Stimulated activated CD4-positive, alpha-beta T cell treated with anti-CD3 and anti-CD28 coated beads, Interleukin-1b, Interleukin-23, amount 100 ng/mL, for 1 hour (primary cell): ENCODE measurements at regions not wholly inside any gene's neighbourhood (a gene's known extent, or its start where the extent isn't known, plus 50 kb on each side); places are given as distances from the start of the nearest gene placed in this dataset.
"Not testable (repeated sequence)": the region's sequence is repeated elsewhere in the genome, so short reads cannot be mapped to it uniquely, and the experiment has no call there.

ENCODE experiments used
- DNase-seq, 2 donors: peaks; one replicate each; pipeline ENCODE4 v3.0.0-alpha.2; 2020; ENCODE audit warnings: low read depth in 2 of 2

DNA sequence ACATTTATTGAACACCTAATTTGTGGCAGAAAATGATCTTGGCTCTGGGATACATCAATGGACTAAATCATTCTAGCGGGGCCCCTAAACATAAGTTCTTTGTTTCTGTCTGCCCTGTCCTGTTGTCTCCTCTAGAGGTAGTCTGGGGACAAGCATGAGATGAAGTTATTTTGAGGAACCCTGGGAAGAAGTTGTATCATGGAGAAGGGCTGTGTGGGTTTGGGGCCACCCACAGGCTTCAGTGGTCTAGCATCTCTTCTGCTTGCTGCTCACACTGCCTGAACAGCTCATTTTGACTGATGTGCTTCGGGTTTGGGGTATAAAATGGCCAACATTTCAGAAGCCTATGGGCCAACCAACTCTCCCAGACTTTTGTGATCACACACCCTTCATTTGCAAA lies 50.3 kb upstream of the OSBPL11 start:
- DNase-seq: no peak

DNA sequence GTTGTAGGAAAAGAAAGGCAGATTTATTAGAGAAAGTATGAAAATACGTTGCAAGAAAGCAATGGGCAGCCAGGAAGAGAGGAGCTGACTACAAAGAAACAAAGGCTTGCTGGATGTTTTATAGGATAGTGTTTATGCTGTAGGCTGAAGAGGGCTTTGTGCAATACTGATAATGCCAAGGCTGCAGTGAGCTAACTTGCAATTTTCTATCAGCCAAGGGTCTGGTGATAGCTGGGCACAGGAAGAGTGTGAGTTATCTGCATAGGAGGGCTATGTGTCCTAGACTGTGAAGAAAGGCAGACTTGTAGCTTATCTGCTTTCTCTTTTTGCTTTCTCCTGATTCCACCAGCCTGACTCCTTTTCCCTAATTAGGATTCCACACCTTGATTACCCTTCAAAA lies 51.3 kb upstream of the OSBPL11 start:
- no peak for DNase-seq

DNA sequence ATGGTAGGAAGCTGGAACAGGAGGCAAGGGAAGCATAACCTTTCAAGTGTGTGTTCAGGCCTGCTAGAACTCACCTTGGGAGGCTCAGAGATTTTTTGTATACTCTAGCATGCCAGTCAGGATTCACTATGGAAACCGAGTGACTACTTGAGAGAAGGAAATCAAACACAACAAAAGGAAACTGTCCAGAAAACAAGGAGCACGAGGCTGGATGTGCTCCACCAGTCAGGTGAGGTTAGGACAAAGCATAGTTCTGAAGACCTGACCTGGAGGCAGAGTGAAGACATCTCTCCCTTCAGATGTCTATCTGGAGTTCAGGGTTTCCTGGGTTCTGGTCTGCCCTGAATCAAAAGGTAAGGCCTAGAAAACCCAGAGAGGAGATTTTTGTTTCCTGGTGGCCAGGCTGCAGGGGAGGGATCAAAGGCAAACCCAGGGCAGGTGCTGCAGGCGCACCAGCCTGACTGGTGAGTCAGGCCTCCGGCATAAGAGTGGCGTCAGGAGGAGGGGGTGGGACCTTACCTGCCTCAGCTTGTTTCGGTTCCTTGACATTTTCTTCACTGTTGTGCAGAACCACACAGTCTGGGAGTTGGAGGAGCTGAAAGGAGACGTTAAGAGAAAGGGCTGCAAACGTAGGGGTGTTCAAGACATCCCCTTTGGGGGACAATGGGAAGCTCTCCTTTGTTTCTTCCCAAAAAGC lies 52.2 kb upstream of the OSBPL11 start:
- DNase-seq: no peak

DNA sequence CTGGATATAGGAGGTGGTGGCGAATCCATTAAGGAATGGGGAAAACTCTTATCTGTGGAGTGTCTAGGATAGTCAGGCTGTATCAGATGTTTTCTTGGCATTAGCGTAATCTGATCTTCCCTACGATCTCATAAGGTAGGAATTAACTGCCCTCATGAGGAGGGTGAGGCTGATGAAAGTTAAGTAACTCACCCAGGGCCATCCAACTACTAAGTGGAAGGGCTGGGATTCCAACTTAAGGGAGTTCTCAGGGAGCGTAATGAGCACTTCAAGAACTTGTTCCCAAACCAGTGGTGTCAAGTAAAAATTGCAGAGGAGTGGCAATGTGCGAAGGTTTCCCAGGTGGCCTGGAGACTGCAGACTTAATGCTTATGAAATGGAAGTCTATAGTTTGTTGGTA lies 55.9 kb upstream of the OSBPL11 start:
- no peak for DNase-seq

DNA sequence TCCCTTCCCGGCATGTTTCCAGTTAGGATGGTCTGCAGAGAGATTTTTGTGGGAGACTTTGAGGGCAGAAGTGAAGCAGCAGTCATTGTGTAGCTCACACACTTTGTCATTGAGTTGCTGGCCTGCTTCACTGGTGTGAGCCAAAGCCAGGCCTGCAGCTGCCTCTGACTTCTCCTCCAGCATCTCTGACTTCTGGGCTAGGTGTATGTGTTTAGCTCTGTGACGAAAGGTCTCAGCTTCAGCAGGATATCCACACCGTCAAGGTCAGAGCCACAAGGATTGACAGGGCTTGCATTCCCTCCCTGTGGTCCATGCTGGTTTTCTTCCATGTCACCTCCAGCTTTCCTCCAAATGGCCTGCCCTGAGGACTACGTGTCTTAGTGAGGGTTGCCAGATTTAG lies 57.1 kb upstream of the OSBPL11 start:
- no peak for DNase-seq

DNA sequence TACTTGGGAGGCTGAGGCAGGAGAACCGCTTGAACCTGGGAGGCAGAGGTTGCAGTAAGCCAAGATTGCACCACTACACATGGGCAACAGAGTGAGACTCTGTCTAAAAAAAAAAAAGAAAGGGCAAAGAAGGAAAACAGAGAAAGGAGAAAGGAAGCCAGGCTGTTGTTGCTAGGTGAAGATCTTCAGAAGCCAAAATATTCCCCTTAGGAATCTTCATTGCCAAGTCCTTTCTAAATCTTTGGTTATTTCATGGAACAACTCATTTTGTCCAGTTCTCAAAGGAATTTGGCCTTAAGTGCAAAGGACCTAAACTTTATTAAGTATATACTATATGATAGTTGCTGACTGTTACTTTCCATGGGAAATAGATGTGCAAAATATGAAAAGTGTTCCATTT lies 59.2 kb upstream of the OSBPL11 start:
- DNase-seq: no peak

DNA sequence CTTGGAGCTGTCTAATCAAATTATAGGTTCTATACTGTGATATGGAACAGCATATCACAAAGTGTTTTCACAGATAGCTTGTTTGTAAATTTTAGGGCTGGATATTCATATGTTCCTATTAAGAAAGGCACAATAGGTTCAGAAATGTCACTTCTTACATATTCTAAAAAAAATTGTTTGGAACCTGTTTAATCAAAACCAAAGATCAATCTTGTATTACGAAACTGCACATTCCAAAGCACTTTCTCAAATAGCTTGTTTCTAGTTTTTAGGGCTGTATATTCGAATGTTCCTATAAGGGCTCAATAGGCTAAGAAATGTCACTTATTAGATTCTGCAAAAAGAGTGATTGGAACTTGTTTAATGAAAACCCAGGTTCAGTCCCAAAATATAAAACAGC lies 67.4 kb upstream of the OSBPL11 start:
- DNase-seq: no peak

DNA sequence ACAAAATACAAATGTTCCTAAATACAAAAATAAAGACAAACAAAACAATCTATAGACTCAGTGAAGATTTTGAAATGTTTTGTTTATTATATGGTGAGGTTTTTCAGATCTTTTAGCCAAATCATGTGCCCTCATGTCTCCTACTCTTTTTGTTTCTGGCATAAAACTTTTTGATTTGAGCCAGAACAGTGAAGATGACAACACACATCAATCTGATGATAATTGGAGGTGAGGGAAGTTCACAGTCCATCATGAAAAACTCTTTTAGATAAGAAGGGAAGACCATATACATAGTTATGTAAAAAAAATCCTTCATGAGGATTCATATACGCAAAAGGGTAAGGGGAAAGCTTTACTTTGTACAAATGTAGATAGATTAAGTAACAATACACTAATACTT lies 75.1 kb upstream of the OSBPL11 start:
- no peak for DNase-seq

DNA sequence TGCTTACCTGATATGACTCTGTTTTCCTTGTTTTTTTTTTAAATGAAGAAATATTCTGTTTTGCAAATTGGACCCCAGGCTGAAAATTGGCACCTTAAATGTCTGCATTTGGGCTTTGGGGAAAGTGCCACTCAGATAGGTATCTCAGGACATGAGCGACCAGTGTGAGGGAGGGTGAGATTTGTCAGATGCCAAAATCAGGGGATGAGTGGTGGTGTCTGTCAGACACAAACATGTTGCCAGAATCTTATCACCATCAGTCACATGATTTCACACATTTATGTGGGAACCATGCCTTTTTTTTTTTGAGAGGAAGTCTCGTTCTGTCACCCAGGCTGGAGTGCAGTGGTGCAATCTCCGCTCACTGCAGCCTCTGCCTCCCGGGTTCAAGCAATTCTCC lies 75.6 kb upstream of the OSBPL11 start:
- DNase-seq: no peak

DNA sequence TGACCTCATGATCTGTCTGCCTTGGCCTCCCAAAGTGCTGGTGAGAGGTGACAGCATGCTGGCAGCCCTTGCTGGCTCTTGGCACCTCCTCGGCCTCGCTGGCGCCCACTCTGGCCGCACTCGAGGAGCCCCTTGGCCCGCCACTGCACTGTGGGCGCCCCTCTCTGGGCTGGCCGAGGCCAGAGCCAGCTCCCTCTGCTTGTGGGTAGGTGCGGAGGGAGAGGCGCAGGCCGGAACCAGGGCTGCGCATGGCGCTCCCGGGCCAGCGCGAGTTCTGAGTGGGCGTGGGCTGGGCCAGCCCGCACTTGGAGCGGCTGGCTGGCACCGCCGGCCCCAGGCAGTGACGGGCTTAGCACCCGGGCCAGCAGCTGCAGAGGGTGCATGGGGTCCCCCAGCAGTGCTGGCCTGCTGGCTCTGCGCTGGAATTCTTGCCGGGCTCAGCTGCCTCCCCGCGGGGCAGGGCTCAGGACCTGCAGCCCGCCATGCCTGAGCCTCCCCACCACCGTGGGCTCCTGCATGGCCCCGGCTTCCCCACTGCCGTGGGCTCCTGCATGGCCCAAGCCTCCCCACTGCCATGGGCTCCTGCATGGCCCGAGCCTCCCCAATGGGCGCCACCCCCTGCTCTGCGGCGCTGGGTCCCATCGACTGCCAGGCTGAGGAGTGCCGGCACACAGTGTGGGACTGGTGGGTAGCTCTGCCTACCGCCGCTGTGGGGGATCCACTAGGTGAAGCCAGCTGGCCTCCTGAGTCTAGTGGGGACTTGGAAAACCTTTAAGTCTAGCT lies 76.4 kb upstream of the OSBPL11 start:
- DNase-seq: no peak

DNA sequence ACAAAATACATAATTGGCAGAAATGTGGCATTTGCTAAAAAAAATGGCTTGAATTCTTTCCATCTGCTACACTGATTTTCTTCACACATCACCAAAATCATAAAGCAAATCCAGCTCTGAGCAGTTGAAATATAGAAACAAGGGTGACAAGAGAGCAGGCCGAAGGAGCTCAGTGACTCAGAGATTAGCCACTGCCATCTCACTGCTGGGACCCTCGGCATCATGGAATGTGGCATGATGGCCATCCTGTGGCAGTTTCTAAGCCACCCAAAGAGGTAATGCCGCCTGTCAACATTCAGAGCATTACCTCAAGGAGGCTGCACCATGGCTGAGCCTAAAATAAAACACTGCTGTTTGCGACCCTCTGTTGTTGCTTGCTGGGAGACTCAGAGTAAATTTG lies 80.5 kb upstream of the OSBPL11 start:
- no peak for DNase-seq

DNA sequence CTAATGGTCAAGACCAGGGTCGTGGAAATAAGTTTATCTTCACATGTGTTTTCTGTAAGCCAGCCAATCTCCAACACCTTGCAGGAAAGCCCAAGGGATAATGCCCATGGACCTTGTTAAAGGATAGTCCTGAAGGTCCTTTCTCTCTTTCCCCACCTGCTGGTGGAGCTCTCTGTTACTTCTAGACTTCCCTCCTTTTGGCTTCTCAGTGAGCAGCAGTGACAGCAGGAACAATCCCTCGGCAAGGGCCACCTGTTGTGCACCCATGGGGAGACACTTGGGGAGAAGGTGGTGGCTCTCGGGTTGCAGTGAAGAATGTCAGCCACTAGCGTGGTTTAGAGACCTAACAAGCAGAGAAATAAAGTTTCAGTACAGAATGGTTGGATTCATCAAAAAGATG lies 84.0 kb upstream of the OSBPL11 start:
- no peak for DNase-seq

DNA sequence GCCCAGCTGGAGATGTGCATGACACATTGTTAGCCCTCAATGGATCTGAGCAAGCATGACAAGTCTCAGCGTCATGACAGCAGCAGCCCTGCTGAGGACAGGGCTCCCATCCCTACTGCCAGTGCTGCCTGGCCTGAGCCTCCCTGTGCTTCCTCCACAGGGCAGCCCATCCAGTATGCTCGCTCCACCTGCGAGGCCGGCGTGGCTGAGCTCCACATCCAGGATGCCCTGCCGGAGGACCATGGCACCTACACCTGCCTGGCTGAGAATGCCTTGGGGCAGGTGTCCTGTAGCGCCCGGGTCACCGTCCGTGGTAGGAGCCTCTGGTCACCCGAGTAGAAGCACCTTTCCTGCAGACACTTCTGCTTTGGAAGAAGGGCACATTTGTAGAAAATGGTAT lies 85.8 kb upstream of the OSBPL11 start:
- DNase-seq: no peak

DNA sequence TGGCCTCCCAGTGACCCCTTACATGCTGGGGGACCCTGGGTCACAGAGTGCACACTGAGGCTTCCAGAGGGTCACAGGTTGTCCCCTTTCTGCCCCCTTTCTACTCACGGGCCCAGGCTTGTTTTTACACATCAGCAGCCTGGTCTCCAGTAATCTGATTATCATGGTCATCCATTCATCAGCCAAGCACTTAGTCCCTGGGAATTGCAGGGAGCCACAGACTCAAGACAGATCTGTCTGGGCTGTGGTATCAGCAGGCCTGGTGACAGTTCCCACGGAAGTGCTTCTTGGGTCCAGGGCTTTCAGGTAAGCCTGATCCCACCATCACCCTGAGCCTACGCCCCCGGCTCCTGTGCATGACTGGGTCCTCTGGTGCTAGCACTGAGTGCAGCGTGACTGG lies 86.6 kb upstream of the OSBPL11 start:
- DNase-seq: not testable (repeated sequence)

DNA sequence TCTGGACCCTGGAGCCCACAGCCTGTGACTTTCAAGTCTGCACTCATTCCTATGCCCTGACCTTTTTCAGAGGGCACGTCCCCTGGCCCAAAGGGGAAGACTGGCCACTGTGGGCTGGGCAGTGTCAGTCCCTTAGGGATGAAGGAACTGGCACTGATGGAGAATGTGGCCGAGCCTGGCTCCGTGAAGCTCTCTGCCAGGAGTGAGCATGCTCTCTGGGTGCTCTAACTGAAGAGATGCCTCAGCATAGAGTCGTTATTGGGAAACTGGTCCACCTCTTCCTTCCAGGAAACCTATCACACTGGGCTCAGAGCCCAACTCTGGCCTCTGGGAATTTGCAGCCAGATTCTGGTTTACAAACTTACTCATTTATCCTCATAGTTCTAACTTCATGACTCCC lies 87.3 kb upstream of the OSBPL11 start:
- DNase-seq: not testable (repeated sequence)

DNA sequence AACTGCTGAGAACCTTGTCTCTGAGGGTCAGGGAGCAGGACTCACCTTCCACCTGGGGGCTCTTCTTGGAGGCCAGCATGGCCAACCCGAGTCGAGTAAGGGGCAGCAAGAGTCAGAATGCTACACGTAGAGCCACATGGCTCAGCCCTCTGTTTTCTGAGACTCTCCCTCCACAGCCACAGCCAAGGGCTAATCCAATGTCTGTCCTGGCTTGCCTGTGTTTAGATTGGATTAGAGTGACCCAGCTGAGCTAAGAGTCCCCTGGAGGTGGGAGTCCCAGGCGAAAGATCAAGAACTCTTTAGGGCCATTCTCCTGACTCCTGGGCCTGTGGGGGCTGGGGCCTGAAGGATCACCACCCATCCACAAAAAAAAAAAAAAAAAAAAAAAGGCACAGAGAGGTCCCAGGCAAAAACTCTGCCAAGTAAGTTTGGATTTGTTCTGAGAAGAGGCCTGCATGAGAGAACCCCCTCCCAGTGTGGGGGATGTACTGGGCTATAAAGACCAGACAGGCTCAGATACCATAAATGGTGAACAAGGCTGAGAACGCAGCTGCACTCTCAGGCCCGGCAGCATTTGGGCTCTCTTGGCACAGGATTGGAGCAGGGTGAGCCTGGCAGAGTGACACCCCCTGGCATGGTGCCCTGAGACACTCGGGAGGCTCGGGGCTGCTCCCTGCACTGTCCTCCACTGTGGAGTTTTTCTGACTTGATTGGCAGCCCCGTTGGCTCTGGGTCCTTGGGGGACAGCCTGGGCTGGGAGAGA lies 88.0 kb upstream of the OSBPL11 start:
- DNase-seq: no peak

DNA sequence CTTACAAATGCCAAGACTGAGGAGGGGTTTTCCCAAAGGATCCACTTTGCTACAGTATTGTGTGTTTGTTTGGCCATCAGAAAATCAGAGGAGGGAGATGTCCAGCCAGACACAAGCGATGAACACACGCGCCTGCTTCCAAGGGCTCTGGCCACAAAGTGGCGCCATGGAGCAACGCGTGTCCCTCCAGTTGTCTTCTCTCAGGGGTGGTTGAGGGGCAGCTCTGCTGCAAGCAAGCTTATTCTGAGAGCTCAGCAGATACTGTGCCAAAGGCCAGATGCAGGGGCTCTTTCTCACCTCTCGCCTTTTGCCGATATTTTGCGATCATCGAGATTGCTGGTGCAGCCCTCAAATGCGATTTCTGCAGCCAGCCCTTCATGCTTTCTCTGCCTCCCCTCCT lies 88.9 kb upstream of the OSBPL11 start:
- DNase-seq: no peak

DNA sequence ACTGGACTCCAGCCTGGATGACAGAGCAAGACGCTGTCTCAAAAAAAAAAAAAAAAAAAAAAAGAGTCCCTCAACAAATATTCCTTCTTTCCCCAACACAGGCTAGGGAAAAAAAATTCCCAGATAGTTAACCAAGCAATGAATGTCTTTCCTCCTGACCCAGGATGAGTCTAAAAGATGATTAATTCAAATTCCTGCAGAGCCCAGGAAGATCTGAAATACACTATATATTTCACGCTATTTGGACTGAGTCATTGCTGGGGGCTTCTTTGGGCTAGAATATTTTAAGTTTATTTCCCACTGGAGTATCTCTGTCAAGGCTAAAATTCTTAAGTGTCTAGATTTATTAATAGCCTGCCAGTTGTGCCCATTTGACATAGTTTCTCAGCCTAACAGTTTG lies 90.4 kb upstream of the OSBPL11 start:
- DNase-seq: not testable (repeated sequence)

DNA sequence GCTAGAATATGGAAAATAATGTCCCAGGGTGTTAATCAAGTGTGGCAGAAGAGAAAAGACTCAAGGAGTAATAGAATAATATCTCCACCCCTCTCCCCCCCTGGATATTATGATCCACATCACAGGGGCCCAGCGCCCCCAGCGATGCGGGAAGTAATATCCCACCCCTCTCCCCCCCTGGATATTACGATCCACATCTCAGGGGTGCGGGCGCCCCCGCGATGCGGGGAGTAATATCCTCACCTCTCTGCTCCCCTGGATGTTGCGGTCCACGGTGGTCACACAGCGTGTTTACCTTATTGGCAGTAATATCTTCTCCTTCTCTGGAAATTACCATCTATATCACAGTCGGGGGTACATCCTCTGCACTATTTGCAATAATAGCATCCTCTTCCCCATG lies 97.1 kb upstream of the OSBPL11 start:
- no peak for DNase-seq

DNA sequence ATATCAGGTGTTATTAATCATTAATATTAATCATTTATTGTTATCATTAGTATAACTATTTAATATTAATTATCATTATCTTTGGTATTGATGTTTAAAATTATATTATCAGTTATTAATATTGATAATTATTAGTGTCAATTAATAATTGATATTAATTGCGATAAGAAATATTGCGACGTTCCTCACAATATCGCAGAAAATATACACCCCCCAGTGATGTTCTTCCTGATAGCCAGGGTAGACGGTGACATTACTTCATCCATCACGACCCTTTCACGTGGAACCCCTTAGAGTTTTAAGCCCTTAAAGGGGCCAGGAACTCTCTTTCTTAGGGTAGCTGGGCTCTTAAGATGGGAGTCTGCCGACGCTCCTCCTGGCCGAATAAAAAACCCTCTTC lies 98.6 kb upstream of the OSBPL11 start:
- DNase-seq: no peak

DNA sequence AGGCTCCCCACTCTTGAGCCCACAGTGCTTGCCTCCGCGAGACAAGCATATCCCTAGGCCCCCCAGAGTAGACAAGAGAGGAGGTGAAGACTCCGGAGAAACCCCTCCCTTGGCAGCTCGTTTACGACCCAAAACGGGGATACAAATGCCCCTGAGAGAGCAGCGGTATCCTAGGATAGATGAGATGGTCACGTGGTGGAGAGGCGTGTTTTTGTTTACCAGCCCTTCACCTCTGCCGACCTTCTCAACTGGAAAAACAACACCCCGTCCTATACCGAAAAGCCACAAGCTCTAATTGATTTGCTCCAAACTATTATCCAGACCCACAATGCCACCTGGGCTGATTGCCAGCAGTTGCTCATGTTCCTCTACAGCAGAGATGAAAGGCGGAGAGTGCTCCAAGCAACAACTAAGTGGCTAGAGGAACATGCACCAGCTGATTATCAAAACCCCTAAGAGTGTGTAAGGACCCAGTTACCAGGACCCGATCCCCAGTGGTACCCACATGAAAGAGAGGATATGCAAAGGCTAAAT lies 99.5 kb upstream of the OSBPL11 start:
- no peak for DNase-seq

DNA sequence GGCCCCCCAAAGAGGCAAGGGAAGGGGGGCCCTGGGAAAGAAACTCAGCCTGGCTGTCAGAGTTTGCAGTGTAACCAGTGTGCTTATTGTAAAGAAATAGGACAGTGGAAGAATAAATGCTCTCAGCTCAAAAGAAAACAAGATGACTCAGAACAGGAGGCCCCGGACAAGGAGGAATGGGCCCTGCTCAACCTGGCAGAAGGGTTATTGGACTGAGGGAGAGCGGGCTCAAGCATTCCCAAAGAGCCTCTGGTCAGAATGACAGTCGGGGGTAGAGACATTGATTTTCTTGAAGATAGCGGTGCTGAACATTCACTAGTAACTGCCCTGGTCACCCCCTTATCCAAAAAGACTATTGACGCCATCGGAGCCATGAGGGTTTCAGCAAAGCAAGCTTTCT lies 100.4 kb upstream of the OSBPL11 start:
- DNase-seq: no peak

DNA sequence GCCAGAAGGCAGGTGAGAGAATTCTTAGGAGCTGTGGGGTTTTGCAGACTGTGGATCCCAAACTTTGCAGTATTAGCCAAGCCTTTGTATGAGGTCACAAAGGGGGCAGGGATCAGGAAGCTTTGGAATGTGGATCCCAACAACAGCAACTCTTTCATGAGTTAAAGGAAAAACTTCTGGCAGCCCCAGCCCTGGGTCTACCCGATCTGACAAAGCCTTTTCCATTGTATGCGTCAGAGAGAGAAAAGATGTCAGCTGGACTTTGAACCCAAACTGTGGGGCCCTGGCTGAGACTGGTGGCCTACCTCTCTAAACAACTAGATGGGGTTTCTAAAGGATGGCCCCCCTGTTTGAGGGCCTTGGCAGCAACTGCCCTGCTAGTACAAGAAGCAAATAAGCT lies 101.8 kb upstream of the OSBPL11 start:
- DNase-seq: not testable (repeated sequence)
